GM19467 (cell line): ENCODE measurements at regions not wholly inside any gene's neighbourhood (a gene's known extent, or its start where the extent isn't known, plus 50 kb on each side); places are given as distances from the start of the nearest gene placed in this dataset.

Source experiments
- ATAC-seq: cut with Tn5 transposase; IDR thresholded peaks from one replicate; pipeline ENCODE4 v1.9.1; 2021; ENCODE audit warnings: mild to moderate bottlenecking, moderate library complexity; ENCODE audit not compliant: unreplicated experiment

GRCh38 chr6:21648475-21649050, 55.0 kb downstream of the SOX4 start:
- ATAC-seq, result no peak

DNA sequence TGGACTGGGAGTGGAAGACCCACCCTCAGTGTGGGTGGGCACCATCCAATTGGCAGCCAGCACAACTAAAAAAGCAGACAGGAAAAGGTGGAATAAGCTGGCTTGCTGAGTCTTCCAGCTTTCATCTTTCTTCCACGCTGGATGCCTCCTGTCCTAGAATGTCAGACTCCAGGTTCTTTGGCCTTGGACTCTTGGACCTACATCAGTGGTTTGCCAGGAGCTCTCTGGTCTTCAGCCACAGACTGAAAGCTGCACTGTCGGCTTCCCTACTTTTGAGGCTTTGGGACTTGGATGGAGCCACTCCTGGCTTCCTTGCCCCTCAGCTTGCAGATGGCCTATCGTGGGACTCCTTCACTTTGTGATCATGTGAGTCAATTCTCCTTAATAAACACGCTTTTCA, 59.8 kb downstream of the SOX4 start:
- no peak for ATAC-seq

- no peak for ATAC-seq
These were observed 60.4 kb downstream of the SOX4 start for GRCh38 chr6:21653905-21654304.

GRCh38 chr6:21654361-21654760, 60.8 kb downstream of the SOX4 start:
- ATAC-seq, result no peak

- ATAC-seq, result no peak
These were observed 70.4 kb downstream of the SOX4 start for GRCh38 chr6:21663966-21664313.

- ATAC-seq, result no peak
These were observed 71.0 kb downstream of the SOX4 start for GRCh38 chr6:21664314-21665109.

DNA sequence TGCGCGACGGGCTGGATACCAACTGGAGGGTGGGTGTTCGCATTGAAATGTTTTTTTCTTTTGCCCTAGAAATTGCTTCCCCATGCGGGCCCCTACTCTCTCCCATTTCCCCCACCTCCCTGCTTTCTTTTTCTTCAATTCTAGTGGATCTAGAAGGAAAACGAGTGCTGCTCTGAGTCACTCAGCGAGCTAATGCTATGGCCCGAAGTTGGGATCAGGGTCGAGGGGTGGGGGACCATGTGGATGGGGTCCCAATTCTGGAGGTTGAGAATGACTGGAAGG, 71.5 kb downstream of the SOX4 start:
- ATAC-seq, result no peak

- ATAC-seq, result no peak
These were observed 72.0 kb downstream of the SOX4 start for GRCh38 chr6:21665392-21666200.

- no peak for ATAC-seq
These were observed 72.7 kb downstream of the SOX4 start for GRCh38 chr6:21666201-21666691.

DNA sequence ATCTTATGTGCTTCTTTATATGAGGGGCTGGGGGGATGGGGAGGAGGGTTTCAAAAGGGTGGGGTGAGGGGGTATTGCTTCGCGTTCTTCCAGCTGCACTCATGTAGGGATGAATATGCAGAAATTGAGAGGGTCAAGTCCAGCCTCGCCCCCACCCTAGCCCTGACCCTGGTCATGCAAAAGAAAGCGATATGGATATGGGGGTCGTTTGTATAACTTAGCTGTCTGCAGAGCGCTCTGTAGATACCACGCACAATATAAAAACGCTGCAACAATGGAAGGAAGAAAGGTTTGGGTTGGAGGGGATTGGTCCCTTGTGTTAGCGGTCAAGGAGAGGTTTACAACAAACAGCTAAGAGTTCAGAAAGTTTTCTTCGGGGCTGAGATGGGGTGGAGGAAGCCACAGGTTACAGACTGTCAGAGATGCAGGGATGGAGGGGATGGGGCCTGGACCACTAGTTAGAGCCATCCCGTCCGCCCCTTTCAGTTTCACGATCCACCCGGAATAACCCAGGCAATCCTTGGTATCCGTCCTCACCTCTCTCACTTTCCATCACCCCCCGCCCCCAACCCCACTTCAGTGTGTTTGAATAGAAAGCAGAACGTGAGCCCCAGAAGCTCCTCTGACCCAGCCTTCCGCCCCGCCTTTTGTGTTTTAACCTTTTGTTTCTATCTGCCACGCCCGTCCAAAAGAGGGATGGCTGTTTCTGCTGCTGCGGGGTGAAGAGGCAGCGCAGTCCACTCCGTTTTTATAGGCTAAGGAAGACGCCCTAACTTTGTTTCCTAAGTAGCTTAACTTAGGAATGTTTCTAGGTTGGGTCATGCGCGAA, 73.5 kb downstream of the SOX4 start:
- ATAC-seq, result no peak

- no peak for ATAC-seq
These were observed 75.2 kb downstream of the SOX4 start for GRCh38 chr6:21668795-21669194.

- no peak for ATAC-seq
These were observed 83.2 kb downstream of the SOX4 start for GRCh38 chr6:21676769-21677168.

DNA sequence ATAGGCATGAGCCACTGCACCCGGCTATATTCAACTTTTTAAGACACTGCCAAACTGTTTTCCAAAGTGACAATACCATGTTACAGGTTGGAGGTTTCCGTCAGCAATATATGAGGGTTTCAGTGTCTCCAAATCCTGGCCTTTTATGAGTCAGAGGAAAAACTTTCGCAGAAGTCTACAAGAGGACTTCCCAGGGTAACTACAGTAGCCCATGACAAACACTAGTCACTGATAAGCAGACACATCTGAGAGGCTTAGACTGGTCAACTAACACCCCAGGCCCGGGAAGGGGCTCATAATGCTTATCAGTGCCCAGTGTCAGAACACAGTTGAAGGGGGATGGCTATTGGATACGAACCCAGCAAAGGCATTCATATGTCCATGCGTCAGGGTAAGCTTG, 85.4 kb downstream of the SOX4 start:
- no peak for ATAC-seq

- ATAC-seq, result no peak
These were observed 86.3 kb downstream of the SOX4 start for GRCh38 chr6:21679761-21680265.

DNA sequence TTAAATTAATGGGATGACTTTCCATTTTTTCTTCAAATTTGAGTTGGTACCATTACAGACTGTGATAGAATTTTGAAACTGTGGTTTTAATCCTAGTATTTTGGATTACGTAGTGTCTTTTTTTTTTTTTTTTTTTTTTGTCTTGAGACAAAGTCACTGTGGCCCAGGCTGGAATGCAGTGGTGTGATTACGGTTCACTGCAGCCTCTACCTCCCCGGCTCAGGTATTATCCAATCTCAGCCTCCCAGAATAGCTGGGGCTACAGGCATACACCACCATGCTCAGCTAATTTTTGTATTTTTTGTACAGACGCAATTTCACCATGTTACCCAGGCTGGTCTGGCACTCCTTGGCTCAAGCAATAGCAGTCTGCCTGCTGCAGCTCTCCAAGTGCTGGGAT, 87.1 kb downstream of the SOX4 start:
- no peak for ATAC-seq

- ATAC-seq, result no peak
These were observed 96.9 kb downstream of the SOX4 start for GRCh38 chr6:21690489-21690888.

DNA sequence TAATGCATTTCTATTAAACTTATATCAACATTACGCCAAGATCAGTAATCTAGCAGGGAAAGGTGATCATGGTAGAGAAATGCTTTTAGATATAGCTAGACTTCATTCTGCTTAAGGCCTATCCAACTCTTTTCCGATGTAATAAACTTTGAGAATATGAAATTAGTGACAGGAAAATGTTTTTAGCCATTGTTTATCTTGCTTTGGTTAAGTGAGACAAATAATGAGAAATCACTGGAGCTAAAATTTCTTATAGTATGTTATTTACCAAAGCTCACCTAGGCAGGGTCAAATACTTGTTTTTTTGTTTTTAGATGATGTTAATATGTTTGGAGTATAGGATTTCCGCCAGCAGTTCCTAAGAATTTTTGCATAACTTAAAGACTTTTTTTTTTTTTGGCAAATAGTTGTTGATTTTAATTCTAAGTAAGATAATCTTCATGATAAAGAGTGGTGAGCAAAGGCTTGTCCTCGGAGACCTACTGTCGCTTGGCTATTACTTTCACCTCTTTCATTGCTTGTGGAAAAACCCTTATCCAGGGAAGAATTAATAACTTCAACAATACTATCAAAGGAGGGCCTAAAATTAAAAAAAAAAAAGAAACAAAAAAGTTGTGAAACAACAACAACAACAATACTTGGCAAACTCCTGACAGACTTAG, 98.3 kb downstream of the SOX4 start:
- ATAC-seq, result no peak

DNA sequence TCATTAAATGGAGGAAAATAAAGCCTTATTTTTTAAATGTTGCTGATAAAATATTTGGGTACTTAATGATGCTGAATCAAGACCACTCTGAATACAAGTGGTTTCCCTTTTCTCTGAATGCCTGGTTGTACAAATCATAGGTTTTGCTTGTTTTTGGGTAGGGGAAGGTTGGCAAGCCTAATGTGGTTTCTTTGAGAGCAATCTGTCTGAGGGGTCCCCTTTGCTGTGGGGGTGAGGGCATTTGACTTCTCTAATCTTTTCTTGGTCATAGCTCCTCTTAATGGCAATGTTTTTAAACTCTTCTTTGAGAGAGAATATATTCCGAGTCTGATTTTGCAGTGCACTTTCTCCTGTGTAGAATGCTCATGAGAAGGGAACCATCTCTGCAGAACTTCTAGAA, 99.2 kb downstream of the SOX4 start:
- no peak for ATAC-seq

GRCh38 chr6:21694168-21694567, 100.6 kb downstream of the SOX4 start:
- ATAC-seq, result no peak

DNA sequence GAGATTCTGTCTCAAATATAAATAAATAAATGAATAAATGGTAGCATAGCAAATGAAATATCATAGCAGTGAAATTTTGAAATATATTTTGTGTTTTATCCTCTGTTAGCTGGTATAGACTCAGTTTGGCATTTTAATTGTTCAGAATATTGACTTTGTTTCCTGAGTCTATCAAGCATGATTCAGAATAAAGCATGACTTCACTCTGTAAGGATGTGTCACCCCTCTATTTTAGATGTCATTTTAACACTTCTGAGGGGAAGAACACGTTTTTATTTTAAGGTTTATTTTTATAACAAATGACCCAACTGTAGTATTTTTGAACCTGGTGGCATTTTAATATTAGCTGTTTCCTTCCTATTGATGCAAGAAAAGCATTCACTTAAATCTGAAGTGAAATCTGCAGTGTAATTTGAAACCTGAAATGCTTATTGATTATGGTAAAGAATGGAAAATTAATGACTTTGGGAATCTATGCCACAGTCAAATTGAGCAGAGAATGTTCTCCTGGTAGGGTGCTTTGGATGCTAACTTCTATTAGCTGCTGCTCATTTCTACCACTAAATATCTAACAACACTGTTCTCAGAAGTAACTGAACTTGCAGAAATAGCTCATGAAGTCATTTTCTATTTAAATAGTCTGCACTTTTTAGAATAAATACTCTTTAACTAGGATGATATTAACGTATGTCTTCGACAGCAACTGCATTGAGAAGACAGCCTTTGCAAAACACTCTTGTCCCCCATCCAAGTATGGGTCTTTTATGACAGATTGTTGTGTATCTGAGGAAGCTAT, 114.2 kb downstream of the SOX4 start:
- ATAC-seq, result no peak
